NOMO-1 (cell line): ENCODE measurements at regions not wholly inside any gene's neighbourhood (a gene's known extent, or its start where the extent isn't known, plus 50 kb on each side); places are given as distances from the start of the nearest gene placed in this dataset.
"Not testable (repeated sequence)": the region's sequence is repeated elsewhere in the genome, so short reads cannot be mapped to it uniquely, and the experiment has no call there.

Experiments used
- DNase-seq, 2 experiments: peaks; one replicate each; lab custom pipeline; 2025; ENCODE audit not compliant: unreplicated experiment in 2 of 2; lab: John Stamatoyannopoulos, UW

- DNase-seq = no peak
Measured at GRCh38 chr22:49660794-49661781, 166.6 kb downstream of the BRD1 start.

GRCh38 chr22:49660321-49660720 lies 167.4 kb downstream of the BRD1 start:
- no peak for DNase-seq

- DNase-seq = no peak
Measured at GRCh38 chr22:49659924-49660315, 167.8 kb downstream of the BRD1 start.

- DNase-seq = no peak
Measured at GRCh38 chr22:49659281-49659923, 168.3 kb downstream of the BRD1 start.

GRCh38 chr22:49658902-49659280 lies 168.8 kb downstream of the BRD1 start:
- no peak for DNase-seq

GRCh38 chr22:49657974-49658590 lies 169.6 kb downstream of the BRD1 start:
- DNase-seq = no peak

GRCh38 chr22:49657275-49657973 lies 170.2 kb downstream of the BRD1 start:
- DNase-seq = peak; percentile 58 to 64

- not testable (repeated sequence) for DNase-seq
Measured at GRCh38 chr22:49656883-49657274, 170.8 kb downstream of the BRD1 start.

- no peak for DNase-seq
Measured at GRCh38 chr22:49656291-49656851, 171.3 kb downstream of the BRD1 start.

GRCh38 chr22:49655168-49655812 lies 172.4 kb downstream of the BRD1 start:
- DNase-seq = peak in 1 of 2 experiments; percentile 10

GRCh38 chr22:49650336-49651241 lies 177.1 kb downstream of the BRD1 start:
- DNase-seq = no peak

GRCh38 chr22:49649166-49650068 lies 178.3 kb downstream of the BRD1 start:
- no peak for DNase-seq

- DNase-seq = no peak
Measured at GRCh38 chr22:49648053-49648452, 179.6 kb downstream of the BRD1 start.

GRCh38 chr22:49647627-49648026 lies 180.0 kb downstream of the BRD1 start:
- DNase-seq = no peak

- no peak for DNase-seq
Measured at GRCh38 chr22:49646876-49647275, 180.8 kb downstream of the BRD1 start.

GRCh38 chr22:49645791-49646550 lies 181.7 kb downstream of the BRD1 start:
- DNase-seq = no peak

GRCh38 chr22:49645257-49645656 lies 182.4 kb downstream of the BRD1 start:
- no peak for DNase-seq
